C1 segment of cervical spinal cord (tissue), 14 donors: ENCODE measurements at regions not wholly inside any gene's neighbourhood (a gene's known extent, or its start where the extent isn't known, plus 50 kb on each side); places are given as distances from the start of the nearest gene placed in this dataset.

Source experiments
- DNase-seq, 14 donors: peaks; one replicate each; lab custom pipeline; 2025; lab: John Stamatoyannopoulos, UW

DNA sequence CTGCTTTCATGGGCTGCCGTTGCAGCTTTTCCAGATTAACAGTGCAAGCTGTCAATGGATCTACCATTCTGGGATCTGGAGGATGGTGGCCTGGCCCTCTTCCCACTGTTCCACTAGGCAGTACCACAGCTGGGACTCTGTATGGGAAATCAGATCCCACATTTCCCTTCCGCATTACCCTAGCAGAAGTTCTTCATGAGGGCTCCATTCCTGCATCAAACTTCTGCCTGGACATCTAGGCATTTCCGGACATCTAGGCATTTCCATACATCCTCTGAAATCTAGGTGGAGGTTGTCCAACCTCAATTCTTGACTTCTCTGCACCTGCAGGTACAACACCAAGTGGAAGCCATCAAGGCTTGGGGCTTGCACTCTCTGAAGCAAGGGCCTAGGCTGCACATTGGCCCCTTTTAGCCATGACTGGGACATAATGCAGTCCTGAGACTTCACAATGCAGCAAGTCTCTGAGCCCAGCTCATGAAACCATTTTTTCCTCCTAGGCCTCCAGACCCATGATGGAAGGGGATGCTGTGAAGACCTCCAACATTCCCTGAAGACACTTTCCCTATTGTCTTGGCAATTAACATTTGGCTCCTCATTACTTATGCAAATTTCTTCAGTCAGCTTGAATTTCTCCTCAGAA lies 863.3 kb downstream of the C12orf50 start:
- no peak for DNase-seq

DNA sequence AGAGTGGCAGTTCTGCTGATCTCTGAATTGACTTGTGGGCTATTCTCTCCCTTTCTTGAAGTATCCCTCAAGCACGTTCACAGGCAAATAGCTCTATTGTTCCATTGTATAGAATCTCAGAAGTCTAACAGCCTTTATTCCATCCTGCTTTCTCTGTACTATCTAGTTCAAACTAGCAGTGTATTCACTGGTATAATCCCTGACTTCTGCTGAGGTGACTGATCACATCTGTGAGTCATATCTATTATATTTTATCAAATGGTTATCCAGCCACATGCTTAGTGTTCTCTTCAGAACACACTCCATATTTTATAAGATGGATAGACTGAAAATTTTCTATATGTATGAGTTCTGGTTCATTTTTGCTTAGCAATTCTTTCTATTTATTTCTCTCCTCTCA lies 866.1 kb downstream of the C12orf50 start:
- DNase-seq: no peak

DNA sequence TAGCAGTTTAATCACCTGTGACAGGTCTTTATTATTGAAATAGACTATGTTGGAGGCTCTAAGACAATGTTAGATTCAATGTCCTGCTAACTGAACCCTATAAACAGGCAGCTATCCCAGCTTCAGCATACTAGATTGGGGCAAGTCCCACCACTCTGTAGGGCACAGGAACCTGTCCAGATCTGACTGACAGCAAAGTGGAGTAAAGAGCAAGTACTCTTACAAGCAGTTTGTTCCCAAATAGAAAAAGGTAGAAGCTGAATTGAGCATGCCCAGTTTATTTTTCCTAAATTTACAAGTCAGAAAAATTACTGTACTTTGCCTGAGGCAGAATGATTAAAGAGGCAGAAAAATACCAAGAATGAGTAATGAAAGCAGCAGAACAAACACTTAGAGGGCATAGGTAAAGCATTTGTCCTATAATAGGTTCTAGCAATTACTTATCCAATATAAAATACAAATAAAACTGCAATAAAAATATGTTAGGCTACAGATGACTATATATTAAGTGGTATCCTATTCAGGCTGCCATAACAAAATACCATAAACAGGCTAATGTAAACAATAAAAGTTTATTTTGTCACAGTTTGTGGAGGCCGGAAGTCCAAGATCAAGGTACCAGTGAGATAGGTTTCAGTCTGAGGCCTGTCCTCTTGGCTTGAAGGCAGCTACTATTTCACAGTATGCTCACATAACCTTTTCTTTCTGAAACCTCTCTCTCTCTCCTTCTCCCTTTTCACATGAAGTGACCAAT lies 868.2 kb downstream of the C12orf50 start:
- DNase-seq: no peak

DNA sequence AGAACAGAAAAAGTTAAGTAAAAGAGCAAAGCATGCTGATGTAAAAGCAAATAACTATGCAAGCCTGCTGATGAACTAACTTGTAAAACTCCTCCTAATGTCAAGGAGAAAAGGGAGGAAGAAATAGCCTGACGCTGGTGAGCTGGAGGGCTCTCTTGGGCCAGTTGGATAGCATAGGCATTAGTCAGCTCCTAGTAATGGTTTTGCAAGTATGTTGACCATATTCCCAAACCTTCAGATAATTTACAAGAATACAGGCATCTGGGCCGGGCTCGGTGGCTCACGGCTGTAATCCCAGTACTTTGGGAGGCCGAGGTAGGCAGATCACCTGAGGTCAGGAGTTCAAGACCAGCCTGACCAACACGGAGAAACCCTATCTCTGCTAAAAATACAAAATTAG lies 871.4 kb downstream of the C12orf50 start:
- no peak for DNase-seq

DNA sequence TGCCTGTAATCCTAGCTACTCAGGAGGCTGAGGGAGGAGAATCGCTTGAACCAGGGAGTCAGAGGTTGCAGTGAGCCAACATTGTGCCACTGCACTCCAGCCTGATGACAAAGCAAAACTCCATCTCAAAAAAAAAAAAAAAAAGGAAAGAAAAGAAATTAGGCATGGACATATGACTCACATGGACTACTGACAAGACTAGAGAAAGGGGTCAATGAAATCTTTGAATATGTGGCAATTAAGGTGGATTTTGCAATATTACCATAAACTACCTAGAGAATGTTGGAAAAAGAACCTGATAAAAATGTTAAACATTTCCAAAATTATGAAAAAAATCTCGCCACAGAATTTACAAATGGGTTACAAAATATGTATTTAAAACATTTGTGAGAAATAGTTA lies 873.6 kb downstream of the C12orf50 start:
- DNase-seq: no peak

DNA sequence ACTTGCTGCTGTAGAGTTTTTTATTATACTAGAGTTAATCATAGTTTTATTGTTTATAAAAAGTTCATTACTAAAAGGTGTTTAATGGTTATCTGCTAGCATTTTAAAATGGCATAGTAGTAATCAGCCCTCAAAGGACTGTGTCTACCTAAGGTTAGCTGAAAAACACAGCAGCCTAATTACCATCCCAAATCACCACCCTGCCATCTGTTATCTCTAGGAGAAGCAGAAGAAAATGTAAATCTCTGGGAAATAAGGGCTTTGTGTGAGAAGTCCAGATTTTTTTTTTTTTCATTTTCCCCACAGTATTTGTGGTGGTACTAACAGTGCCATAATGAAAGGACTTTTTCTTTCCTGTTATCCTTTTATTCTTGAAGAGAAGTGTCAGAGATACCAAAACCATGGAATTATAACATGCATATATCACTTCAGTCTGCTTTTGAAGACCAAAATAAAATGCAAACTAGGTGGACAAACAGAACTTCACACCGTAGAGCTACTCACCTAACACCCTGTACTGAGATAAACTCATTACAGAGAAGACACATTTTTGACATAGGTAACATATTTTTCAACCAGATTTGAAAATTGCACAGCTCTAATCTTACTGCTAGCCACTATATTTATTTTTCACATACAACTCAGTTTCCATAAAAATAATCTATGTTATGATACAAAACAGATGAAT lies 876.2 kb downstream of the C12orf50 start:
- DNase-seq: peak in 1 of 14 donors; percentile 7

DNA sequence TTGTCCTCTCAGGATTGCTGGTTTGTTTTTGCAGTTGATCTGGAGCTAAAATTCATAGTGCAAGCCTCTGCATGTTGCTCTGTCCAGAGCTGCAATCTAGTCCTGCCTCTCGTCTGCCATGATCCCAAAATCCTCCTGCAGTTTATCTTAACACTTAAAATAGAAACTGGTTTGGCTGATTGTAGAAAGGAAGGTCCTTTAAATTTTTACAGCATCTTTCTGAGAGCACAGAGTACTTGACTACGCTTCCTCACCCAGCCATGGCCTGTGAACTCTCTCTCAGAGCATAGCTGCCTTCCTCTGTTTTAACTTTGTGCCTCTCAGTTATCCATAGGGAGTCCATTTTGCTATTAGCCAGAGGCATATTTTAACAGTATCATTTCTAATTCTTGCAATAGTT lies 877.1 kb downstream of the C12orf50 start:
- DNase-seq: no peak

DNA sequence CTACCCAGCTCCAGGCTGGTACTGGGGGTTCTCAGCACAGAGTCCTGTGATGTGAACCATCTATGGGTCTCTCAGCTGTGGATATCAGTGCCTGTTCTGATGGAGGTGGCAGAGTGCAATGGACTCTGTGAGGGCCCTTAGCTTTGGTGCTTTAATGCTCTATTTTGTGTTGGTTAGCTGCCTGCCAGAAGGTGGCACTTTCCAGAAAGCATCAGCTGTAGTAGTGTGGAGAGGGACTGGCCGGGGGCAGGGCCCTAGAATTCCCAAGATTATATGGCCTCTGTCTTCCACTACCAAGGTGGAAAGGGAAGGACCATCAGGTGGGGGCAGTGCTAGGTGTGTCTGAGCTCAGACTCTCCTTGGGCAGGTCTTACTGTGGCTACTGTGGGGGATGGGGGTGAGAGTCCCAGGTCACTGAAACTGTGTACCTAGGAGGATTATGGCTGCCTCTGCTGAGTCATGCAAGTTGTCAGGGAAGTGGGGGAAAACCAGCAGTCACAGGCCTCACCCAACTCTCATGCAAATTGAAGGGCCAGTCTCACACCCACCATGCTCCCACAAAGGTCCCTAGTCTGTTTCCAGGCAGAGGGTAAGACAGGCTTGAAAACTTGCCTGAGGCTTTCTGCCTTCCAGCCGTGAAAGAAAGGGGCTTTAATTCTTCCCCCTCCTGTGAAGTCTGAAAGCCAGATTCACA lies 878.1 kb downstream of the C12orf50 start:
- no peak for DNase-seq

DNA sequence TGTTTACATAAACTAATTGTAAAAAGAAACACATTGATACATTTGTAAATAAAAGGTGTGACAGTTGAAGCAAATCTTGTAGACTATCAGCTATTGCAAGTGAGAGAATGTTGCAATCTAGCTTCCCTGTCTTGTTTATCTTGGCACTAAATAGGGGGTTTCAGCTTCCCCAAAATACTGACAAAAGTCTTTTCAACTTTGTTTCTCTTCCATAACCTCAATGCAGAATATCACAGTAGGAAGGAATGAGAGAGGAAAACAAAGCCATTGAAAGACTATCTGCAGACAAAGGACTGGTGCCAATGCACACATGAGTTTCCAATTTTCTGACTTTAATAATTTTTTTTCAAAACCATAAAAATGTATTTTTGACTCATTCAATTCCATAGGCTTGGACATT lies 886.2 kb upstream of the MGAT4C start:
- no peak for DNase-seq

DNA sequence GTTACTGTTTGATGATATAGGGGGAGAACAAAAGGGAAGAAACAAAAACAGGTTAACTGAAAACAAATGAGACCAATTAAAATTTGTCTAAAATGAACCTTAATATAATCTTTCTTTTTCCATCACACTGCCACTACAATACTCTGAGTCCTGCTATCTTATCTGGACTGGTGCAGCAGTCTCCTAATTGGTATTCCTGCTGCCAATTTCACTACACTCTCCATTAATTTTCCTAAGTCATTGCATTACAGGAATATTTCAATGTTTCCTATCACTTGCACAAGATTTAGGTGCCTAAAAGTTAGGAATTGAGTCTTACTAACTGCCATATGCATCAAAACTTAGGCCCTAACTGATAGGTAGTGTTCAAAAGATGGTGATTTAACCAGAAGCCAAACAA lies 884.9 kb upstream of the MGAT4C start:
- DNase-seq: no peak

DNA sequence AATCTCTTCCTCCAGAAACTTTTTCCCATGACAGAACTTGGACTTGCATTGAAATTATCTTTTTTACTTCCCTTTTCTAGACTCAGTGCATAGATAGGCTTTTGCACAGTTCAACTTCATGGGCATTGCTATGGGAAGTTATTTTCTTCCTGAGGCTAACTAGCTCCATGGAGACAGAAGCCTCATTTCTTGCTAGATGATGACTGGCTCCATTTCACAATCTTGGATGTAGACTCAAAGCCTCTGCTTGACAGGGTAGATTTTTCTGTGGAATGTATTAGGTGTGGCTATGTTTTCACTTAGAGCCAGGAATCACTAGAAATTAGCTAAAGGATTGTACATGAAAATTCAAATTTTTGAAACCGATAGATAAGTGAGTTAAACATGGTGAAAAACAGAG lies 884.1 kb upstream of the MGAT4C start:
- no peak for DNase-seq

DNA sequence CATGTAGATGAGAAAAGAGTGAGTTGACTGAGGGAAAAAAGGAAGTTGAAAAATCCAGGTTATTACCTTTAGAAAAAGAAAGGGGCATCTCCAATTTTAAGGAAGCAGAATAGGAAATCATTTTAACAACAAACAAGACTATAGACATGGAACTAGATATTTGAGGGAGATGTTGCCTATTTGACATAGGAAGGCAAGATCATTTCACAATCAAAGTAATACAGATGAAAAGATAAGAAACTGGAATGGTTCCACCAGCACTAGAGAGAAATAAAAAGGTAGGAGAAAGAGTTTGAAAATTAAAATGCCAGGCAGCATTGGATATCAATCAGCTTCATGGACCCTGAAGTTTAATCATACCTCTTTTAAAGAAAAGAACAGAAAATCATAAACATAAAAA lies 881.0 kb upstream of the MGAT4C start:
- no peak for DNase-seq

DNA sequence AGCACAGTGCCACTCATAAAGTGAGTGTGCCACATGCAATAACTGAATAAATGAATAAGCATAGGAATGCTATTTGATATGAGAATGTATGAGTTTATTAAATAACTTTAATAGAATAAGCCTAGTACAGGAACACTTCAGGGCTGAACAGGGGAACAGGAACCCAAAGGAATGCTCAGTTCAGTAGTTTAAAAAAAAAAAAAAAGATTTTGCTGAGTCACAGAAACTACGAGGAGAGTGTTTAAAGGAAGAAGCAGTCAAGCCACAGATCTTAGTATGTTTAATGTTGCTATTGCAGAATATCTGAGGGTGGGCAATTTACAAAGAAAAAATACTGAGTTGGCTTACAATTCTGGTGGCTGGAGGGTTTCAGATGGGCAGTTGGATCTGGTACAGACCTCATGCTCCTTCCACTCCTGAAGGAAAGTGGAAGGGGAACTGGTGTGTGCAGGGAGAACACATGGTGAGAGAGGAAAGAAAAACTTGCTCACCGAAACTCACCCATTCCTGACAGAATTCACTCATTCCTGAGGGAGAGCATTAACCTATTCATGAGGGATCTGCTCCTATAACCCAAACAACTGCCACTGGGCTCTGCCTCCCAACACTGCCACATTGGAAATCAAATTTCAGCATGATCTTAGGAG lies 880.3 kb upstream of the MGAT4C start:
- DNase-seq: no peak

DNA sequence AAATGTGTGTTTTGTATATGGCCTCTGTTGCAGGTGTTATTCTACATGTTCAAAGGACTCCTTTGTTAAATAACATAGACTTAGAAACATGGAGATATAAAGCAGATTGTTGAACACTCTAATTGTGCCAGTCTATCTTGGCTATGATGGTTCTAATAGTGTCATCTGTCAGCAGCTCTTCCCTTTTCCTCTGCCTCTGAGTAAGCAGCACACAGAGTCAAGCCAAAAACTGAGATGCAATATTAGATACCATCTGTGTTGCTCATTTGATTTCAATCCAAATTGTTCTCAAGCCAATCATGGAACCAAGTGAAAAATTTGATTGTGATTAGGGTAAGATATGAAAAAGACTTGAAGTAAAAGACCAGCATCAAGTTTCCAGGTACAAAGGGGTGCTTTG lies 871.1 kb upstream of the MGAT4C start:
- DNase-seq: peak in 1 of 14 donors; percentile 94

DNA sequence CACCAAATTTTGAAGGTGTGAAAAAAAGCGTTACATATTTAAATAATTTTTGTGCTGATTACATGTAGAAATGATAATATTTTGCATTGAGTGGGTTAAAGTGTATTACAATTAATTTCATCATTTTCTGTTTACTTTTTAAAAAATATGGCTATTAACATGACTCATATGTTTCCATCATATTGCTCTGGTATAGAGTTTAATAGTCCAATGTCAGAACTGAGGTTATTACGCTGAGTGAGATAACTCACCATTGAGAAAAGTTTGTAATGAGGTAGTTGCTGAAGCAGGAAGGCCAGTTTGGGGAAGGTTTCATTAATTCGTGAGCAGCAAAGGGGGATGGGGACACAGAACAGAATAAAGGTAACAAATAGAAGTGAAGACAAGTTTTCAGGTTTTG lies 865.7 kb upstream of the MGAT4C start:
- no peak for DNase-seq

DNA sequence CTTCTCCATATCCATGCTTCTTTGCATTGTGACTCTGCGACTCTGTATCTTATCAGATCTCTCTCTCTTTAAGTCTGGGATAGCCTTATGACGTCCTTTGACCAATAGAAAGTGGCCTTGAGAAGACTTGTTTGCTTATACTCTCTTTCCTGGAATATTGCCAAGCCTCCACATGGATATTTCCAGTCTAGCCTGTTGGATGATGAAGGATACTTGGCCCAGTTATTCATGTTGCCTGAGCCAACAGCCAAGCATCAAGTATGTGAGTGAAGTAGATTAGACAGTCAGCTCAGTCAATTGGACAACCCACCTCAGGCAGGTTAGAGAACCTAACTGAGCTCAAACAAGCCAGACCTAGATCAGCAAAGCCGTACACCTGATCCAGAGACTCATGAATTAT lies 864.2 kb upstream of the MGAT4C start:
- peak in 1 of 14 donors; percentile 27 for DNase-seq

DNA sequence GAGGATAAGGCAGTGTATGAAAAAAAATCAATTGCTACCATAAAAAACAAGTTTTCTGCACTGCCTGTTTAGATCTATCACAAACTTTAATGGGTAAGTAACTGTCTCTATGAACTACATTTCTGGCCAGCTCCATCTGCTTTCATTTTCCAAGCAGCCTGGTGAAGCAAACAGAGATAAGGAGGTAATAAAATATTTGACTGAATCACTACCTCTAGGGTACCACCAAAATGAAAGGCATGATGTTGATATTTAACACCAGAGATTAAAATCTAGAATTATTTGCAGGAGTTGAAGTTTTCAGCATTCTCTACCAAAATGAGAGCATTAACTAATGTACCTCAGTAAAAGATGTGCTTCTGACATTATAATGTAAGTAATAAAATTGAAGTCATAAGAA lies 863.5 kb upstream of the MGAT4C start:
- no peak for DNase-seq

DNA sequence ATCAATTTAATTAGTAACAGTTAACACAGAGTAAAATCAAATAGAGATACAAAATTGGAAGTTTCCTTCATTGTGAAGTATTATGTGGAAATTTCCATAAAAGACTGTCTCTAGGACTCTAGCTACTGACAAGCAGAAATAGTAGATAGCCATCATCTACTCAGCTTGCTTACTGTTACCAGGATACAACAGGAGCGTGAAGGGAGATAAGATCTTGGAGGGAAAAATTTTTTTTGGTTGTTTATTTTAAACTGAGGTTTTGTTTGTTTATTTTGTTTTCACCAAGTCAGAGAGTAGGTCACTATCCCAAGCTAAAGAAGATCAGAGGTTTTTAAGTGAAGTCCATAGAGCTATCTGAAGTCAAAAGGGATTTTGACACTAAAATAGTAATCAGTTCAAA lies 861.3 kb upstream of the MGAT4C start:
- DNase-seq: no peak

DNA sequence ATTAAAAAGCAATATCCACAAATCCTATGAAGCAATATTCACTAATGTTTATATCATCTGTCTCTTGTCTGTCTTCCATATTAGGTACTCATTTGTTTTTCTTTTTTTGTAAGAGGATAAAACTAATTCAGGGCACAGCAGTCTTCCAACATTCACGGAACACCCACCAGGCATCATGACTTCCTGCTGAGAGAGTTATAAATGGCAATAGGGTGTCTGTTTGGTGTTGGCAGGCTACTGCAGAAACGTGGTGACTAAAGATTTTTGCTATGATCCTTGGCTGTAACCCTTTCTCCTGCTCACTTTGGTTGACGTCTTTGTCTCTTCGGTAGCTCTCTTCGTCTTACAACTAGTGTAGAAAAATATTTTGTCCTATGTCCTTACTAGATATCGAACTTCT lies 860.6 kb upstream of the MGAT4C start:
- DNase-seq: peak in 1 of 14 donors; percentile 19

DNA sequence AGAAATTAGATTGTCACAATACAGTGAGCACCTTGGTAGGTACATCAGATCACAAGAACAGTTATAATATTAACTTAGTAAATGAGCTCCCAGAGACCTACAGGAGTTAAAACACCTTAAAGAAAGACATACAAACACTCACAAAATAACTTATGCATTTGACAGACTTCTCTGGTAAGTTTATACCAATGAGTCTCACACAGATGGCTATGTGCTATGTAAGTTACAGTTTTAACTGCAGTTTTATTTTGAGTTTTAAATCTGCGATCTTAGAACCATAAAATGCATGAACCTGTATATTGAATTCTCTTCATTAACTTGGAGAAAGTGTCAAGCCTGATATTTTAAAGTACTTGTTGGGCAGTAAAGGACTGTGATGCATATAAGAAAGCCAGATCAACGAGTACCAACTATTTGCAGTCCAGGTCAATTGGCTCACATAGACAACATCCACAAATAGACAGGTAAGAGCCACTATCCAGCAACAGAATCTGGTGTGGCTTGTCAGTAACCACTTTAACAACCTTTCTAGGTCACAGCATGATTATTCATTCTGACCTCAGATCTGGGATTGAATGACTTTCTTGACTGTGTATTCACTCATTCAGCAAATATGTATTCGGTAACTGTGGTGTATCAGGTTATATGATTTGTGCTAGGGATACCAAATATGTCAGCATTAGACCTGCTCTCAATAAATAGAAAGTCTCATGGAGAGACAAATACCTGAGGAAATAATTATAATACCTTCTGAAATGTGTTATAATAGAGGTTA lies 856.6 kb upstream of the MGAT4C start:
- DNase-seq: no peak

DNA sequence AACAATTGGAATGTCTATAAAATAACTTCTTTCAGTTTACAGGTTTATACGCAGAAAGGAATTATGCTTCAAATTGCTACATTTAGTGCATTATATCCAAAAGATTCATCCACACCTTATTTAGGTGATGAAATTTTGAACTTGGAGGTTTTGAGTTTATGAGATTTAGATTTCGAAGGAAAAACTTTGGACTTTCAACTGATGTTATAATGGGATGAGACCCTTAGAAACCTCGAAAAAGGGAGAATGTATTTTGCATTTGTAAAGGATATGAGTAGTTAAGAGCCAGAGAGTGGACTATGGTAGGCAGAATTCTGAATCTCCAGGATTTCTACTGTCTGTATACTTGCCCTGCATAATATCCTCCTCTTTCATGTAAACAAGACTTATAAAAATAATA lies 851.6 kb upstream of the MGAT4C start:
- DNase-seq: no peak
